ENCODE measurements at regions not wholly inside any gene's neighbourhood (a gene's known extent, or its start where the extent isn't known, plus 50 kb on each side); places are given as distances from the start of the nearest gene placed in this dataset.

GRCh38 chr4:89576246-89576645, 260.7 kb downstream of the SNCA start:
- H3K27me3 ChIP-seq (ENCODE audit: insufficient read depth, poor library complexity, severe bottlenecking), result no peaks in the 10 kb centered on the region
- no peak for DNase-seq (ENCODE audit: low read depth in 1 of 2, low spot score in 1 of 2)
- H3K4me3 ChIP-seq (replicated peaks; ENCODE audit: insufficient read depth, low read length), result no peak overlapping the region
- TF ChIP-seq REST (IDR thresholded peaks at IDR 0.05; ENCODE audit: insufficient replicate concordance, low read depth) (no peak), SPI1 (IDR thresholded peaks at IDR 0.05; ENCODE audit: borderline replicate concordance, low read depth) (no peak), POLR2AphosphoS5 (IDR thresholded peaks at IDR 0.05; ENCODE audit: low read depth) (no peak), CTCF (IDR thresholded peaks at IDR 0.05; ENCODE audit: insufficient read depth, low read length) (no peak), GABPA (IDR thresholded peaks at IDR 0.05; ENCODE audit: low read depth) (no peak)
- no peak overlapping the region for H3K27ac ChIP-seq (replicated peaks)

- no peaks in the 10 kb centered on the region for H3K27me3 ChIP-seq (ENCODE audit: insufficient read depth, poor library complexity, severe bottlenecking)
- no peak for DNase-seq (ENCODE audit: low read depth in 1 of 2, low spot score in 1 of 2)
- TF ChIP-seq GABPA (IDR thresholded peaks at IDR 0.05; ENCODE audit: low read depth) (no peak), SPI1 (IDR thresholded peaks at IDR 0.05; ENCODE audit: borderline replicate concordance, low read depth) (no peak), REST (IDR thresholded peaks at IDR 0.05; ENCODE audit: insufficient replicate concordance, low read depth) (no peak), CTCF (IDR thresholded peaks at IDR 0.05; ENCODE audit: insufficient read depth, low read length) (no peak), POLR2AphosphoS5 (IDR thresholded peaks at IDR 0.05; ENCODE audit: low read depth) (no peak)
- H3K4me3 ChIP-seq (replicated peaks; ENCODE audit: insufficient read depth, low read length), result no peak overlapping the region
- H3K27ac ChIP-seq (replicated peaks), result no peak overlapping the region
Observed at GRCh38 chr4:89575840-89576239, 261.1 kb downstream of the SNCA start.

- no peak overlapping the region for H3K4me3 ChIP-seq (replicated peaks; ENCODE audit: insufficient read depth, low read length)
- TF ChIP-seq POLR2AphosphoS5 (IDR thresholded peaks at IDR 0.05; ENCODE audit: low read depth) (no peak), GABPA (IDR thresholded peaks at IDR 0.05; ENCODE audit: low read depth) (no peak), CTCF (IDR thresholded peaks at IDR 0.05; ENCODE audit: insufficient read depth, low read length) (no peak), REST (IDR thresholded peaks at IDR 0.05; ENCODE audit: insufficient replicate concordance, low read depth) (no peak), SPI1 (IDR thresholded peaks at IDR 0.05; ENCODE audit: borderline replicate concordance, low read depth) (no peak)
- H3K27me3 ChIP-seq (ENCODE audit: insufficient read depth, poor library complexity, severe bottlenecking), result no peaks in the 10 kb centered on the region
- H3K27ac ChIP-seq (replicated peaks), result no peak overlapping the region
- no peak for DNase-seq (ENCODE audit: low read depth in 1 of 2, low spot score in 1 of 2)
Observed at GRCh38 chr4:89574176-89574575, 262.8 kb downstream of the SNCA start.

Measured in HL-60 (cell line).